HepG2 (cell line): ENCODE measurements at regions not wholly inside any gene's neighbourhood (a gene's known extent, or its start where the extent isn't known, plus 50 kb on each side); places are given as distances from the start of the nearest gene placed in this dataset.

Source experiments
- ATAC-seq: fragments of 200-7000 bp; cut with Tn5 transposase; 3 replicates; pipeline ENCODE4 v1.9.1; 2020; ENCODE audit warnings: mild to moderate bottlenecking, moderate library complexity
- BruUV-seq: library from RNA; stranded (reverse); fragments of 400-500 nt; replicated peaks from 2 replicates; lab custom pipeline; 2021; lab: Mats Ljungman, UMichigan
- CTCF ChIA-PET: fragments of 300-600 bp; formaldehyde crosslinking; extraction: SDS; loops from one replicate; lab custom pipeline; 2021; ENCODE audit warnings: low total read pairs, inconsistent platforms, low intra/inter-chr PET ratio; lab: Yijun Ruan, JAX
- POLR2A ChIA-PET: fragments of 350-600 bp; sonication (Branson Sonifier 250); formaldehyde crosslinking; loops from one replicate; lab custom pipeline; 2020; ENCODE audit warnings: antibody characterized with exemption, inconsistent platforms; lab: Yijun Ruan, JAX
- DNase-seq: peaks from one replicate; pipeline ENCODE4 v3.0.0-alpha.2; 2015; ENCODE audit warnings: low spot score
- FAIRE-seq: peaks from 3 replicates; lab custom pipeline; 2011; peaks lifted over from hg19 to GRCh38; lab: Jason Lieb, UNC
- H2AFZ ChIP-seq: one replicate; pipeline ENCODE4 v1.6.1; 2011; ENCODE audit warnings: low read length, inconsistent platforms
- H3K27ac ChIP-seq: fragments of 300-600 bp; 3 replicates; pipeline ENCODE4 v1.8.0; 2011; ENCODE audit warnings: mixed run types, mild to moderate bottlenecking, mixed read lengths, low read length, inconsistent platforms; ENCODE audit not compliant: insufficient read depth; ENCODE audit errors: extremely low read length
- H3K27me3 ChIP-seq, 2 experiments: fragments of 200-600 bp in 1 of 2; 2 replicates in 1 of 2; 3 replicates in 1 of 2; pipeline versions ENCODE4 v1.6.0 to v1.8.0; 2011; ENCODE audit warnings: low read length in 2 of 2, mild to moderate bottlenecking in 2 of 2, moderate library complexity in 2 of 2, inconsistent platforms in 1 of 2; ENCODE audit not compliant: insufficient read depth in 2 of 2, control insufficient read depth in 1 of 2
- H3K36me3 ChIP-seq, 2 experiments: fragments of 200-600 bp in 1 of 2; replicated peaks in 1 of 2; 2 replicates in 1 of 2; 3 replicates in 1 of 2; pipeline versions ENCODE4 v1.5.1 to v1.8.0; 2011; ENCODE audit warnings: low read length in 2 of 2, inconsistent platforms in 1 of 2; ENCODE audit not compliant: insufficient read depth in 2 of 2, control insufficient read depth in 1 of 2
- H3K4me1 ChIP-seq: 2 replicates; pipeline ENCODE4 v1.5.1; 2012; ENCODE audit warnings: low read length, inconsistent platforms; ENCODE audit not compliant: insufficient read depth
- H3K4me2 ChIP-seq: 2 replicates; pipeline ENCODE4 v1.6.0; 2011; ENCODE audit warnings: low read depth, low read length, inconsistent platforms
- H3K4me3 ChIP-seq, 3 experiments: fragments of 200-600 bp in 1 of 3; sonication (generic), shearing (Covaris generic) in 1 of 3; replicated peaks in 1 of 3; 2 replicates each; pipeline ENCODE4 v1.5.1; 2011 to 2016; ENCODE audit warnings: low read length in 3 of 3, inconsistent platforms in 2 of 3, low read depth in 2 of 3, mild to moderate bottlenecking in 2 of 3, control low read depth in 1 of 3, mixed read lengths in 1 of 3; ENCODE audit not compliant: insufficient read depth in 1 of 3
- H3K79me2 ChIP-seq: one replicate; pipeline ENCODE4 v1.6.1; 2011; ENCODE audit warnings: low read length, inconsistent platforms; ENCODE audit not compliant: insufficient read depth
- H3K9ac ChIP-seq: 2 replicates; pipeline ENCODE4 v1.6.0; 2011; ENCODE audit warnings: mild to moderate bottlenecking, low read depth, low read length, inconsistent platforms; ENCODE audit not compliant: insufficient read depth
- H3K9me3 ChIP-seq: 2 replicates; pipeline ENCODE4 v1.5.1; 2012; ENCODE audit warnings: mild to moderate bottlenecking, low read length
- H4K20me1 ChIP-seq: 2 replicates; pipeline ENCODE4 v1.6.0; 2011; ENCODE audit warnings: inconsistent platforms, mild to moderate bottlenecking, low read length, moderate library complexity; ENCODE audit not compliant: insufficient read depth
- GMEB2 ChIP-seq: IDR thresholded peaks from 2 replicates; pipeline ENCODE4 v1.6.1; 2016; ENCODE audit warnings: missing biosample characterization, missing genetic modification reagents, low read depth
- HOMEZ ChIP-seq: IDR thresholded peaks from 2 replicates; pipeline ENCODE4 v1.6.1; 2016; ENCODE audit warnings: low read depth
- SRF ChIP-seq: IDR thresholded peaks from 2 replicates; pipeline ENCODE4 v1.6.1; 2011; ENCODE audit warnings: mild to moderate bottlenecking, low read depth, low read length, moderate library complexity
- SUZ12 ChIP-seq: fragments of 150-350 bp; IDR thresholded peaks from 2 replicates; pipeline ENCODE4 v1.6.1; 2014; ENCODE audit warnings: low read depth, low read length
- TFE3 ChIP-seq: IDR thresholded peaks from 2 replicates; pipeline ENCODE4 v1.6.1; 2016
- ZNF251 ChIP-seq: sonication (generic); formaldehyde crosslinking; IDR thresholded peaks from 2 replicates; pipeline ENCODE4 v1.9.0; 2021; ENCODE audit warnings: mild to moderate bottlenecking, missing genetic modification reagents
- ZNF572 ChIP-seq: sonication (generic); formaldehyde crosslinking; IDR thresholded peaks from 2 replicates; pipeline ENCODE4 v1.5.1; 2020; ENCODE audit warnings: mild to moderate bottlenecking, missing genetic modification reagents
- ZNF839 ChIP-seq: sonication (generic); formaldehyde crosslinking; IDR thresholded peaks from 2 replicates; pipeline ENCODE4 v1.4.0; 2020; ENCODE audit warnings: missing genetic modification reagents, mild to moderate bottlenecking, borderline replicate concordance
- WGBS: methylation state at CpG from one replicate; pipeline ENCODE4 v1.1.6; 2017; ENCODE audit warnings: low lambda C conversion rate; 5-methylcytosine and 5-hydroxymethylcytosine counted together
- in situ Hi-C: cut with HindIII; loops from 2 replicates; pipeline ENCODE4 v1.10.0; 2017; ENCODE audit warnings: low pct_unique_long_range_greater_than_20kb; ENCODE audit not compliant: extremely low pct_ligation_motif_present
- intact Hi-C: fragments of 100-400 bp; cut with micrococcal nuclease; formaldehyde crosslinking; loops from one replicate; pipeline ENCODE4 v1.10.0; 2022; ENCODE audit not compliant: unreplicated experiment

GRCh38 chr3:1960506-1960905 is 138.2 kb upstream of the CNTN4 start:
- FAIRE-seq, result no peak

More at GRCh38 chr3:1960506-1960905, 138.2 kb upstream of the CNTN4 start:
- Histone ChIP-seq H3K27ac (no peak overlapping the region), H3K4me3 (no peak overlapping the region), H3K79me2 (no peaks in the 10 kb centered on the region), H3K27me3 (no peaks in the 10 kb centered on the region), H4K20me1 (no peaks in the 10 kb centered on the region), H3K9me3 (peaks cover 88% of the 10 kb centered on the region), H3K36me3 (no peaks in the 10 kb centered on the region), H2AFZ (no peak overlapping the region), H3K4me2 (no peak overlapping the region), H3K4me1 (no peaks in the 10 kb centered on the region), H3K9ac (no peak overlapping the region)
- 6% methylated on average over 3 of the region's 3 CpGs for WGBS
- intact Hi-C loops (no loop called here), in situ Hi-C loops (no loop called here)
- ChIA-PET CTCF (no interaction called here), POLR2A (no interaction called here)
- TF ChIP-seq TFE3 (CRISPR knock-in tag) (no peak), SRF (no peak), ZNF572 (CRISPR knock-in tag) (no peak), ZNF251 (CRISPR knock-in tag) (no peak), HOMEZ (CRISPR knock-in tag) (no peak), ZNF839 (CRISPR knock-in tag) (no peak), SUZ12 (no peak), GMEB2 (CRISPR knock-in tag) (no peak)
- DNase-seq (no peak), ATAC-seq (no peak)
- no TSS peak for BruUV-seq
